Inflammatory macrophage (primary cell): ENCODE measurements at regions not wholly inside any gene's neighbourhood (a gene's known extent, or its start where the extent isn't known, plus 50 kb on each side); places are given as distances from the start of the nearest gene placed in this dataset.
A peak's percentile ranks its signal among the peaks of the same experiment; 100 is the strongest.
"Not testable (repeated sequence)": the region's sequence is repeated elsewhere in the genome, so short reads cannot be mapped to it uniquely, and the experiment has no call there.

Experiments used
- DNase-seq, 2 donors: peaks; one replicate each; pipeline ENCODE4 v3.0.0-alpha.2; 2020 to 2022

GRCh38 chr3:144948711-144949110 lies 977.1 kb downstream of the DIPK2A start:
- no peak for DNase-seq

- DNase-seq, result no peak
Measured at GRCh38 chr3:144953959-144954358, 982.3 kb downstream of the DIPK2A start.

- DNase-seq, result no peak
Measured at GRCh38 chr3:144957398-144958101, 985.9 kb downstream of the DIPK2A start.

- DNase-seq, result no peak
Measured at GRCh38 chr3:144963810-144964209, 992.2 kb downstream of the DIPK2A start.

GRCh38 chr3:144966560-144966959 lies 994.9 kb downstream of the DIPK2A start:
- no peak for DNase-seq

GRCh38 chr3:144968750-144969350 lies 997.2 kb downstream of the DIPK2A start:
- no peak for DNase-seq

- not testable (repeated sequence) for DNase-seq
Measured at GRCh38 chr3:144984481-144984880, 1012.9 kb downstream of the DIPK2A start.

GRCh38 chr3:144989807-144990206 lies 1018.2 kb downstream of the DIPK2A start:
- DNase-seq, result peak; percentile 14 to 24

- DNase-seq, result no peak
Measured at GRCh38 chr3:144995856-144996255, 1024.2 kb downstream of the DIPK2A start.

GRCh38 chr3:145005427-145005826 lies 1033.8 kb downstream of the DIPK2A start:
- no peak for DNase-seq

- DNase-seq, result no peak
Measured at GRCh38 chr3:145006271-145006670, 1034.6 kb downstream of the DIPK2A start.

- no peak for DNase-seq
Measured at GRCh38 chr3:145013931-145014330, 1042.3 kb downstream of the DIPK2A start.

- DNase-seq, result peak; percentile 9 to 19
Measured at GRCh38 chr3:145015253-145015652, 1043.6 kb downstream of the DIPK2A start.

- DNase-seq, result no peak
Measured at GRCh38 chr3:145017959-145018358, 1046.3 kb downstream of the DIPK2A start.

- DNase-seq, result no peak
Measured at GRCh38 chr3:145022447-145022846, 1050.8 kb downstream of the DIPK2A start.

- no peak for DNase-seq
Measured at GRCh38 chr3:145024700-145025099, 1053.1 kb downstream of the DIPK2A start.

GRCh38 chr3:145027186-145027585 lies 1055.6 kb downstream of the DIPK2A start:
- not testable (repeated sequence) for DNase-seq

GRCh38 chr3:145032791-145033190 lies 1061.2 kb downstream of the DIPK2A start:
- DNase-seq, result no peak

GRCh38 chr3:145035682-145036081 lies 1064.1 kb downstream of the DIPK2A start:
- no peak for DNase-seq

- not testable (repeated sequence) for DNase-seq
Measured at GRCh38 chr3:145054055-145054454, 1082.4 kb downstream of the DIPK2A start.

GRCh38 chr3:145055375-145056076 lies 1083.9 kb downstream of the DIPK2A start:
- DNase-seq, result no peak

- DNase-seq, result peak in 1 of 2 donors; percentile 3
Measured at GRCh38 chr3:145058483-145058882, 1086.9 kb downstream of the DIPK2A start.

GRCh38 chr3:145063616-145064015 lies 1092.0 kb downstream of the DIPK2A start:
- DNase-seq, result no peak

GRCh38 chr3:145070795-145071194 lies 1090.2 kb downstream of the PLOD2 start:
- no peak for DNase-seq
